Upper lobe of left lung (tissue), 4 donors: ENCODE measurements at regions not wholly inside any gene's neighbourhood (a gene's known extent, or its start where the extent isn't known, plus 50 kb on each side); places are given as distances from the start of the nearest gene placed in this dataset.

Experiments used
- CTCF ChIP-seq, 6 experiments: fragments of 450-650 bp in 4 of 6; fragments of 200-600 bp in 2 of 6; sonication (generic) in 2 of 6; IDR thresholded peaks; one replicate each; pipeline ENCODE4 v1.5.1; 2016 to 2019; ENCODE audit warnings: antibody characterized with exemption in 6 of 6
- POLR2A ChIP-seq, 4 donors: fragments of 450-650 bp; IDR thresholded peaks; one replicate each; pipeline ENCODE4 v1.5.1; 2016 to 2017; ENCODE audit warnings: antibody characterized with exemption in 4 of 4, mild to moderate bottlenecking in 2 of 4
- POLR2AphosphoS5 ChIP-seq, 2 donors: sonication (generic); formaldehyde crosslinking; IDR thresholded peaks; one replicate each; pipeline ENCODE4 v1.5.1; 2017; ENCODE audit warnings: antibody characterized with exemption in 2 of 2

GRCh38 chr1:5222626-5223025, 568.2 kb downstream of the AJAP1 start:
- TF ChIP-seq CTCF (IDR thresholded peaks at IDR 0.05) (no peak), POLR2A (IDR thresholded peaks at IDR 0.05) (no peak), POLR2AphosphoS5 (IDR thresholded peaks at IDR 0.05) (no peak)
